Adrenal gland (tissue), 9 donors: ENCODE measurements at regions not wholly inside any gene's neighbourhood (a gene's known extent, or its start where the extent isn't known, plus 50 kb on each side); places are given as distances from the start of the nearest gene placed in this dataset.

Source experiments
- DNase-seq, 7 donors: peaks; one replicate each; pipeline ENCODE4 v3.0.0-alpha.2; 2019 to 2020
- H3K27ac ChIP-seq, 5 donors: fragments of 200-600 bp; sonication (generic) in 4 of 5; 1 replicate in 3 of 5; 2 replicates in 2 of 5; pipeline versions ENCODE4 v1.5.1 to v1.8.0; 2016 to 2020; ENCODE audit warnings: mild to moderate bottlenecking in 1 of 5
- H3K27me3 ChIP-seq: fragments of 200-600 bp; 2 replicates; pipeline ENCODE4 v1.8.0; 2021
- H3K36me3 ChIP-seq, 2 donors: fragments of 200-600 bp; replicated peaks in 1 of 2; 1 replicate in 1 of 2; 2 replicates in 1 of 2; pipeline versions ENCODE4 v1.5.1 to v1.8.0; 2018 to 2022
- H3K4me1 ChIP-seq, 2 donors: fragments of 200-600 bp; replicated peaks in 1 of 2; 1 replicate in 1 of 2; 2 replicates in 1 of 2; pipeline versions ENCODE4 v1.5.1 to v1.8.0; 2018 to 2021
- H3K4me3 ChIP-seq, 4 donors: fragments of 200-600 bp; sonication (generic) in 3 of 4; one replicate each; pipeline ENCODE4 v1.5.1; 2016 to 2018
- H3K9me3 ChIP-seq, 3 donors: fragments of 200-600 bp; sonication (generic) in 1 of 3; replicated peaks in 1 of 3; 1 replicate in 2 of 3; 2 replicates in 1 of 3; pipeline versions ENCODE4 v1.5.1 to v1.8.0; 2016 to 2021
- POLR2A ChIP-seq, 2 donors: fragments of 450-650 bp; IDR thresholded peaks; one replicate each; pipeline ENCODE4 v1.6.1; 2017; ENCODE audit warnings: antibody characterized with exemption in 2 of 2, mild to moderate bottlenecking in 2 of 2, moderate library complexity in 1 of 2
- WGBS, 4 donors: extraction: QIAGEN DNeasy Blood & Tissue Kit in 2 of 4; methylation state at CpG; one replicate each; pipeline versions ENCODE4 v1.1.5 to v1.1.7; 2013 to 2017; 5-methylcytosine and 5-hydroxymethylcytosine counted together
- intact Hi-C, 2 donors: fragments of 100-400 bp; cut with DNase I; formaldehyde crosslinking; loops; one replicate each; pipeline versions ENCODE4 v1.14.1 to v1.15.0; 2022 to 2023
- TF ChIP-seq, protein P1 (sequence below), 6 experiments: fragments of 450-650 bp in 4 of 6; fragments of 200-600 bp in 2 of 6; sonication (generic) in 1 of 6; IDR thresholded peaks; 1 replicate in 5 of 6; 2 replicates in 1 of 6; pipeline versions ENCODE4 v1.5.1 to v1.8.0; 2016 to 2021; ENCODE audit warnings: antibody characterized with exemption in 6 of 6, mild to moderate bottlenecking in 2 of 6, moderate library complexity in 1 of 6
- donor health status: healthy with polysubstance abuse.
- donor health status: Bipolar disorder and iron deficiency.
- donor health status: DM: yes; HTN: yes; CAD: no.
- donor health status: DM: no; HTN: no; CAD: no.
- donor health status: DM: no; HTN: no; CAD: no.

DNA sequence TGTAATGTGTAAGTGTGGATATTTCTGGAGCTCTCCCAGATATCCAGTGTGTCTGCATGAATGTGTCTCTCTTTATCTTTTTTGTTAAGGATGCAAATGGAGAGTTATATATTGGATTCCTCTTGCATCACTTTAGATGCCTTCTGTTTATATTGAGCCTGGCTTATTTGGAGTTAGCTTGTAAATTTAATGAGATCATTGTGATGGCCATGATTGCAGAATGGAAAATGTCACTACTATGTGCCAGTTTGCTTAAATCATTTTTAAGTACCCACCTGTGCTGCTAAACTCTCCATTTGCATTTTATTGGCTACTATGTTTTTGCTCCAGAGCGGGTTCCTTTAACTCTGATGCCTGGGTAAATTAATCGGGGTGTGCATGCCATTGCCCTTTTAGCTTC lies 334.8 kb downstream of the UTRN start:
- WGBS, 4 donors: 64 to 100% (median 98%) methylated on average over 2 of the region's 2 CpGs
- no peaks in the 10 kb centered on the region for H3K9me3 ChIP-seq
- H3K4me1 ChIP-seq: no peaks in the 10 kb centered on the region
- H3K27me3 ChIP-seq: no peaks in the 10 kb centered on the region
- H3K27ac ChIP-seq: no peak overlapping the region
- no peaks in the 10 kb centered on the region for H3K36me3 ChIP-seq
- intact Hi-C loops: no loop called here
- no peak overlapping the region for H3K4me3 ChIP-seq
- TF ChIP-seq, protein P1, sequence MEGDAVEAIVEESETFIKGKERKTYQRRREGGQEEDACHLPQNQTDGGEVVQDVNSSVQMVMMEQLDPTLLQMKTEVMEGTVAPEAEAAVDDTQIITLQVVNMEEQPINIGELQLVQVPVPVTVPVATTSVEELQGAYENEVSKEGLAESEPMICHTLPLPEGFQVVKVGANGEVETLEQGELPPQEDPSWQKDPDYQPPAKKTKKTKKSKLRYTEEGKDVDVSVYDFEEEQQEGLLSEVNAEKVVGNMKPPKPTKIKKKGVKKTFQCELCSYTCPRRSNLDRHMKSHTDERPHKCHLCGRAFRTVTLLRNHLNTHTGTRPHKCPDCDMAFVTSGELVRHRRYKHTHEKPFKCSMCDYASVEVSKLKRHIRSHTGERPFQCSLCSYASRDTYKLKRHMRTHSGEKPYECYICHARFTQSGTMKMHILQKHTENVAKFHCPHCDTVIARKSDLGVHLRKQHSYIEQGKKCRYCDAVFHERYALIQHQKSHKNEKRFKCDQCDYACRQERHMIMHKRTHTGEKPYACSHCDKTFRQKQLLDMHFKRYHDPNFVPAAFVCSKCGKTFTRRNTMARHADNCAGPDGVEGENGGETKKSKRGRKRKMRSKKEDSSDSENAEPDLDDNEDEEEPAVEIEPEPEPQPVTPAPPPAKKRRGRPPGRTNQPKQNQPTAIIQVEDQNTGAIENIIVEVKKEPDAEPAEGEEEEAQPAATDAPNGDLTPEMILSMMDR (IDR thresholded peaks at IDR 0.05): no peak
- no peak for TF ChIP-seq POLR2A (IDR thresholded peaks at IDR 0.05)
- DNase-seq: no peak

GRCh38 chr6:144621332-144621731 lies 336.2 kb downstream of the UTRN start:
- Histone ChIP-seq H3K9me3 (no peaks in the 10 kb centered on the region), H3K27ac (no peak overlapping the region), H3K36me3 (no peaks in the 10 kb centered on the region), H3K4me3 (no peak overlapping the region), H3K4me1 (no peaks in the 10 kb centered on the region), H3K27me3 (no peaks in the 10 kb centered on the region)
- intact Hi-C loops: no loop called here
- 86 to 97% (median 92%) methylated on average over 4 of the region's 4 CpGs for WGBS, 4 donors
- TF ChIP-seq POLR2A (IDR thresholded peaks at IDR 0.05): no peak
- TF ChIP-seq, protein P1 (IDR thresholded peaks at IDR 0.05): no peak
- no peak for DNase-seq

- Histone ChIP-seq H3K36me3 (no peaks in the 10 kb centered on the region), H3K9me3 (no peaks in the 10 kb centered on the region), H3K4me3 (no peak overlapping the region), H3K27me3 (no peaks in the 10 kb centered on the region), H3K4me1 (no peaks in the 10 kb centered on the region), H3K27ac (no peak overlapping the region)
- 75 to 85% (median 84%) methylated on average over 5 of the region's 5 CpGs for WGBS, 4 donors
- no peak for DNase-seq
- TF ChIP-seq, protein P1 (IDR thresholded peaks at IDR 0.05): no peak
- TF ChIP-seq POLR2A (IDR thresholded peaks at IDR 0.05): no peak
- intact Hi-C loops: no loop called here
These were observed 339.1 kb downstream of the UTRN start for GRCh38 chr6:144624246-144624645.

GRCh38 chr6:144624716-144625115 lies 339.6 kb downstream of the UTRN start:
- H3K36me3 ChIP-seq: no peaks in the 10 kb centered on the region
- TF ChIP-seq, protein P1 (IDR thresholded peaks at IDR 0.05): no peak
- no peak for TF ChIP-seq POLR2A (IDR thresholded peaks at IDR 0.05)
- H3K9me3 ChIP-seq: no peaks in the 10 kb centered on the region
- no peak overlapping the region for H3K4me3 ChIP-seq
- H3K27me3 ChIP-seq: no peaks in the 10 kb centered on the region
- no peak for DNase-seq
- 90 to 91% (median 91%) methylated on average over 4 of the region's 4 CpGs for WGBS, 4 donors
- no peak overlapping the region for H3K27ac ChIP-seq
- intact Hi-C loops: no loop called here
- H3K4me1 ChIP-seq: no peaks in the 10 kb centered on the region
